ENCODE measurements at regions not wholly inside any gene's neighbourhood (a gene's known extent, or its start where the extent isn't known, plus 50 kb on each side); places are given as distances from the start of the nearest gene placed in this dataset.

DNA sequence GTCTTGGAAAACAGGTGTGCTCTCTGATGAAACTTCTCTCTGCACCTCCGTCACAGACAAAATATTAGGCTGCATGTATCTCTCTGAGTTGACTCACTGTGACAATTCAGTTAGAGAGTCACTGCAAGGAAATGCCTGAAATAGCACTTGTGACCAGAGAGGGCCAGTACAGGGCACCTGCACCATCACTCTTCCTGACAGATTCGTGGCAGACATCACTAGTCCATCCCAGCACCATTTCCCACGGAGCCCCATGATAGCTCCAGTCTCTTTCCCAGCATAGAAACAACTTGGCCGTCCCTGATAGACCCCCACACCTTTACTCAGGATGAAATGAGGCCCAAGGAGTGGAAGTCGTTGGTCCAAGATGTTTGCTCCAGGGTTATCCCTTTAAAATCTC is 73.3 kb upstream of the ISX start:
- Histone ChIP-seq H3K27ac (no peak overlapping the region), H3K27me3 (ENCODE audit: insufficient read depth, low read depth, severe bottlenecking) (no peaks in the 10 kb centered on the region), H3K4me3 (ENCODE audit: low read depth, low read length) (no peak overlapping the region), H3K36me3 (no peaks in the 10 kb centered on the region), H3K9me3 (ENCODE audit: severe bottlenecking) (no peaks in the 10 kb centered on the region)
- DNase-seq, result no peak
- TF ChIP-seq, protein P1, sequence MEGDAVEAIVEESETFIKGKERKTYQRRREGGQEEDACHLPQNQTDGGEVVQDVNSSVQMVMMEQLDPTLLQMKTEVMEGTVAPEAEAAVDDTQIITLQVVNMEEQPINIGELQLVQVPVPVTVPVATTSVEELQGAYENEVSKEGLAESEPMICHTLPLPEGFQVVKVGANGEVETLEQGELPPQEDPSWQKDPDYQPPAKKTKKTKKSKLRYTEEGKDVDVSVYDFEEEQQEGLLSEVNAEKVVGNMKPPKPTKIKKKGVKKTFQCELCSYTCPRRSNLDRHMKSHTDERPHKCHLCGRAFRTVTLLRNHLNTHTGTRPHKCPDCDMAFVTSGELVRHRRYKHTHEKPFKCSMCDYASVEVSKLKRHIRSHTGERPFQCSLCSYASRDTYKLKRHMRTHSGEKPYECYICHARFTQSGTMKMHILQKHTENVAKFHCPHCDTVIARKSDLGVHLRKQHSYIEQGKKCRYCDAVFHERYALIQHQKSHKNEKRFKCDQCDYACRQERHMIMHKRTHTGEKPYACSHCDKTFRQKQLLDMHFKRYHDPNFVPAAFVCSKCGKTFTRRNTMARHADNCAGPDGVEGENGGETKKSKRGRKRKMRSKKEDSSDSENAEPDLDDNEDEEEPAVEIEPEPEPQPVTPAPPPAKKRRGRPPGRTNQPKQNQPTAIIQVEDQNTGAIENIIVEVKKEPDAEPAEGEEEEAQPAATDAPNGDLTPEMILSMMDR (IDR thresholded peaks at IDR 0.05; ENCODE audit: low read depth, low read length), result no peak

DNA sequence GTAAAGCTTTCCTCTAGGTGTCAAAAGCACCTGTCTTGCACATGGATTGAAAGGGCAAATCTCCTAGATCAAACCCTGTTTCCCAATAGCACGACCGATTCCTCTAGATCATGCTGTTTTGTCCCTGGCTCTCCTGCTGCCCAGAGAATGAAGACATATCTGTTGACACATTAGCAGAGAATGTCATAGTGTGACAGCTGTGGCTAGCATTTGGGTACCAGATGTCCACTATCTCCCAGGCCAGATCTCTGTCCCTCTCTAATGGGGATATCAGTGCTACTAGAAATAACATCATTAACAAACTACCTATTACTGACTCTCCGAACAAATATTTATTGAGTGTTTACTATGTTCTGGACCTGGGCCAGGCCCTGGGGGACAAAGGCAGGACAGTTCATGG is 72.4 kb upstream of the ISX start:
- no peak for DNase-seq
- TF ChIP-seq, protein P1 (IDR thresholded peaks at IDR 0.05; ENCODE audit: low read depth, low read length), result no peak
- H3K9me3 ChIP-seq (ENCODE audit: severe bottlenecking), result no peaks in the 10 kb centered on the region
- no peak overlapping the region for H3K27ac ChIP-seq
- no peaks in the 10 kb centered on the region for H3K36me3 ChIP-seq
- no peak overlapping the region for H3K4me3 ChIP-seq (ENCODE audit: low read depth, low read length)
- H3K27me3 ChIP-seq (ENCODE audit: insufficient read depth, low read depth, severe bottlenecking), result no peaks in the 10 kb centered on the region

DNA sequence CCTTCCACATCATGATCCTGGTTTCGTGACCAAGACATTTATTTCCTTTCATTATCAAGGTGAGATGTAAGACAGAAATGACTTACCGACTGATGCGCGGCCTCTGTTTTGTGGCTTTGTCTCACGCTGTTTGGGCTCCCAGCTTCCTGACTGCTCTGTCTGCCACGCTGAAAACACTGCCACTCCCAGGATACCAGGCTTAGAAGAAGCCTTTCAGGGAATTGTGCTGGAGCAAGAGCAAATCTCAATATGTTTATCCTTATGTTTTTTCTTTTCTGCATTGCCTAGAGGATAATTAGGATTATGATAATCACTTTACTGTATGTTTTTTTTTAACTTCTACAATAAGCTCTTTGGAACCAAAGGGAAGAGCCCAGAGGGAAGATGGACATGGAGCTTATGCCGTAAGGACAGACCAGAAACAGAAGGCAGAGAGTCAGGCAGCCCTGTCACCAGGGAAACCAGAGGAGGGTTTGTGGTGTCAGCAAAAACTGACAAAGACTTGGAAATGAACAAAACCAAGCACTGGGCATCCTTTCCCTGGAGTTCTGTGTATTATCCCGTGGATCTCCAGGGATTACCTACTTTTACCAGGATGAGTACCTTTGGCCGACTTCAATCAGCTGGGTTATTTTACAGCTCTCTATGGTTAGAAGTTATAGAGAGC is 68.2 kb upstream of the ISX start:
- Histone ChIP-seq H3K27me3 (ENCODE audit: insufficient read depth, low read depth, severe bottlenecking) (no peaks in the 10 kb centered on the region), H3K36me3 (no peaks in the 10 kb centered on the region), H3K27ac (no peak overlapping the region), H3K4me3 (ENCODE audit: low read depth, low read length) (no peak overlapping the region), H3K9me3 (ENCODE audit: severe bottlenecking) (no peaks in the 10 kb centered on the region)
- no peak for DNase-seq
- TF ChIP-seq, protein P1 (IDR thresholded peaks at IDR 0.05; ENCODE audit: low read depth, low read length), result no peak

DNA sequence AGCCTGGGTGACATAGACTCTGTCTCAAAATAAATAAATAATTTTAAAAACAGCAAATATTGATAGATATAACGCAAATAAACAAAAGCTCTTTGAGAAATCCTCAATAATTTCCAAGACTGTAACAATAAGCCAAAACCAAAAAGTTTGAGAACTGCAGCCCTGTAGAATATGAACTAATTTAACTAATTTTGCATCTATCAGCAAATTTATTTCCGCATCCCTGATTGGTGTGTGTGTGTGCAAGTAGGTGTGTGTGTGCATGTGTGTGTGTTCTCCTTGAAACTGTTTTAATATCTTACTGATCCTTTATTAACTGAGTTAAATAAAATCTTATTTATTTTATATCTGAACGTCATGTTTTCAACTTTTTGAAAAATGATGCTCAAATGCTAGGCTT is 67.0 kb upstream of the ISX start:
- Histone ChIP-seq H3K27ac (no peak overlapping the region), H3K9me3 (ENCODE audit: severe bottlenecking) (no peaks in the 10 kb centered on the region), H3K36me3 (no peaks in the 10 kb centered on the region), H3K4me3 (ENCODE audit: low read depth, low read length) (no peak overlapping the region), H3K27me3 (ENCODE audit: insufficient read depth, low read depth, severe bottlenecking) (no peaks in the 10 kb centered on the region)
- TF ChIP-seq, protein P1 (IDR thresholded peaks at IDR 0.05; ENCODE audit: low read depth, low read length), result no peak
- DNase-seq, result no peak

DNA sequence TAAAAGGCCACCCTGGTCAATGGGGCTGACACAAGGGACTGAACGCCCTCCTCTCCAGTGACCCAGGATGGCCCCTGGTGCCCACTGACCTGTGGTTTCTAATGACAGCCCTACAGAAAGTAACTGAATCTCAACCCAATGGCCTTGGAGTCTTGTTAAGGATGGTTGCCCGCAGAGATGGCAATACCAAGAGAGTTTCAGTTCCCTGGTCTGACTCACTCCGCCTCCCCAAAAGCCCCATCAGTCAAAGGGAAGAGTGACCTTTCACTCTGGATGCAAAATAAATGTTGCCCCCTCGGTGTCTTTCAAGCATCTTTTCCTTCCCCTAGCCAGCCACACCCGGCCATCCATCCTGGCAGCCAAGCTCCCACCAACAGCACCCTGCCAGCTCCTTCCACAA is 57.7 kb upstream of the ISX start:
- TF ChIP-seq, protein P1 (IDR thresholded peaks at IDR 0.05; ENCODE audit: low read depth, low read length), result no peak
- H3K27me3 ChIP-seq (ENCODE audit: insufficient read depth, low read depth, severe bottlenecking), result no peaks in the 10 kb centered on the region
- no peaks in the 10 kb centered on the region for H3K9me3 ChIP-seq (ENCODE audit: severe bottlenecking)
- no peak overlapping the region for H3K4me3 ChIP-seq (ENCODE audit: low read depth, low read length)
- no peak for DNase-seq
- no peak overlapping the region for H3K27ac ChIP-seq
- no peaks in the 10 kb centered on the region for H3K36me3 ChIP-seq

DNA sequence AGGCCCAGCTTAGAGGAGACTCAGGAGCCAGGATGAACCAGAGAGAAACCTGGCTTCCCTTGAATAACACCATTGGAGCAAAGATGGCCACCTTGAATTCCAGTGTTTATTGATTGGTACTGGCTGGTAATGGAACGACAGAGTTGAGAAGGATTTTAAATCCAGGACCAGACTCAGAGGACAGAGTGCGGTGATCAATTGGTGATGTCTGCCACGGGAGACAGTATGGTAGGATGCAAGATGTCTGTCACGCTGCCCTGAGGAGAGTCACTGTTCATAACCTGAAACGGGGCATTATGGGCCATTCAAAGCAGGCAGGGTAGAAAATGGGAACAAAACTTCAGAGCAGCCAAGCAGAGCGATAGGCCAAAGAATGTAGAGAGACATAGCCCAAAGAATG is 55.4 kb upstream of the ISX start:
- Histone ChIP-seq H3K36me3 (no peaks in the 10 kb centered on the region), H3K27me3 (ENCODE audit: insufficient read depth, low read depth, severe bottlenecking) (no peaks in the 10 kb centered on the region), H3K27ac (no peak overlapping the region), H3K4me3 (ENCODE audit: low read depth, low read length) (no peak overlapping the region), H3K9me3 (ENCODE audit: severe bottlenecking) (no peaks in the 10 kb centered on the region)
- no peak for DNase-seq
- TF ChIP-seq, protein P1 (IDR thresholded peaks at IDR 0.05; ENCODE audit: low read depth, low read length), result no peak

Measured in WERI-Rb-1 (cell line).